ENCODE measurements at regions not wholly inside any gene's neighbourhood (a gene's known extent, or its start where the extent isn't known, plus 50 kb on each side); places are given as distances from the start of the nearest gene placed in this dataset.

DNA sequence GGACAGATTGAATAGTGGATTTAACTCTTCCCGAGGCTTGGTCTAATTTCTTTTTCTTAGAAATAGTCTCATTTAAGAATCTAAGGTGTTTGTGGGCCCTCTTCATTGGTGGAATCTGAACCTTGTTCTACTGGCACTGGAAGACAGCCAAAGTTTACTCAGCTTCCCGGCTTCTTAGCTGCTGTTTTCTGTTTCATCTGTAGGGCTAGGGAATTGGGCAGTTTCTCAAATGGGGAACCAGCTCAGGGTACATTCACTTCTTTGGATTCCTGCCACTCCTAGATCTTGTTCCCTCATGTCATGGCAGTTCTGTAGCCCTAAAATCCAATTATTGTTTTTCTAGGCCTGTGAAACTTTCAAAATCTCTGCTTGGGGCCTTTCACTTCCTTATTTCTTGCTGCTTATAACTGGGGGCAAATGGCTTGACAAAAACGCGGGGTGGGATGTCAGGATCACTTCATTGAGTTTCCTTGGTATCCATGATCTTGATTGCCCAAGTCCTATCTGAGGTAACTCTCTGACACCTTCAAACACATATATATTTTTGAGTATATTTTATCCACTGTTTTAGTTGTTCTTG, 985.0 kb downstream of the C4orf33 start:
- DNase-seq = no peak

DNA sequence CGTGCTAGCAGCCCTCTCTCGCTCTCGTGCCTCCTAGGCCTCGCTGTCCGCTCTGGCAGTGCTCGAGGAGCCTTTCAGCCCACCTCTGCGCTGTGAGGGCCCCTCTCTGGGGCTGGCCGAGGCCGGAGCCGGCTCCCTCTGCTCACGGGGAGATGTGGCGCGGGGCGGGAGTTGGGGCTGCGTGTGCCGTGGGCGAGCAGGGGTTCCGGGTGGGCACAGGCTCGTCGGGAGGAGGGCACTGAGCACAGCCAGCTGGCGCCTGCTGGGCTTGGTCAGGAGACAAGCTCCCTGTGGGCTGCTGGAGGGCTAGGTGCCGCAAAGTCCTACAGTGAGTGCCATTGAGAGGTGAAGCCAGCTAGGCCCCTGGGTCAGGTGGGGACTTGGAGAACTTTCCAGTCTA, 994.5 kb downstream of the C4orf33 start:
- no peak for DNase-seq

DNA sequence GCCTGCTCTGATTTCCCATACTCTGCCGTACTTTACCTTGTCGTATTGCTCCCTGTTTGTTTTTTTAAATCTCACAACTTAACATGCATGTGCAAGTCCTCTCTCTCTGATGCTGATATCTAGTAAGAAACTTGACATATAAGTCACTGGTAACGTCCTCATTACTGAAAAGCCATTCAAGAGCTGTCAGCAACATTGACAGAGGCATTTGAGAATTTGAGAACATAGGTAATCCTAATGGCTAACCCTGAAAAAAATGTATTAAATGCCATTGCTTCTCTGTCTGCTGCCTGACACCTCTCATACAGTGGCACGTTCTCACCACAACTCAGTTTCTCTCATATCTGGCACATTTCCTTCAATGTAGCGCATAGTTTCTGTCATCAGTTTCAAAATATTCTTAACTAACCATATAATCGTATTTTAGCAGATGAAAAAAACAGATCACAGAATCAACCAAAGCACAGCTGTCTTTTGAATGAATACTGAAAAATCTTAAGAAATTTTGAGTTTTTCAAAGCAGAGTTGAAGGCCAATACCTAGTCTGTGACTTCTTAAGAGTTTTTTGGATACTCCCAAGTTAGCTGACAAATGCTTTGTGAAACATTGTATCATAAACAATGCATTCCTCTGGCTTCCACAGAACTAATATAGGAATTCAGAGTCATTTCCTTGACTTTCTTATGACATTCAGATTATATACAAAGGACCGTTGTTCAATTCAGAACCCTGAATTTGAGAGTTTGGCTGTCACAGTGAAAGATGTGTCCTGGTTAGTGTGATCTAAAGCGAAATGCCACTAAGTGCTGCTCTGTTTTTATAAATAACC, 996.4 kb downstream of the C4orf33 start:
- DNase-seq = no peak

DNA sequence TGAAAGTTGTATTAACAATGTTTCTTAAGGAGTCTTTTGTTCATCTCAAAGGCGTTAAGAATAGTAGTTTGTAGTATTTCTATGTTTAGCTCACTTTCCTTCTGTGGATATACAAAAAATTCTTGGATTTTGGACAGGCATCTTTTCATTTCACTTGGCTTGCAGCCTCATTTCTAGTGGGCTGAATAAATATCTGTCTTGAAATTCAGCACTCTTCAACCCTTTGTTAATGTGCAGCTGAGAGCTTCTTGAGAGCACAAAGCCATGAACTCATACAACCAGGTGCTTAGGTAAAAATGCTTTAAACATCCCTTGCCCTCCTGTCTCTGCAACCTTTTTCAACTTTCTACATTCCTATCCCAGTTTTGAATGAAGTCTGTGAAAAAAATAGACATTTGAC, 1003.2 kb downstream of the C4orf33 start:
- no peak for DNase-seq

- DNase-seq = no peak
Observed at GRCh38 chr4:130110189-130110588, 1014.2 kb downstream of the C4orf33 start.

DNA sequence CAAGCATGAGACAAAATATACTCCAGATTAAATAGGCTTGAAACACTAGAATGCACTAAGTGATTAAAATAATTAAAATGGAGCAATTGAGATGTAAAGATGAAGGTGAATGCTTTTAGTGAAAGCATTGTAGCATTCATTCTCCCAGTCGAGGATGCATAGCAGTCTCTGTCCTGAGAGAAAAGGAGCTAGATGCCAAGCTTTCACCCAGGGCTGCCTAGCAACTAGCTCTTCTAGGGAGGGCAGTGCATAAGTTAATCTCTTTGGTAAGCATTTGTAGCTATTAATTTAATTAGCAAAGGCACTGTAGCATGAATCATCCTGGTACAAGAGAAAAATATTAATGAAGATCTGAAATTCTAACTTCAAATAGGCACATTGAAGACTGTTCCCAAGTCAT, 1014.8 kb downstream of the C4orf33 start:
- no peak for DNase-seq

- DNase-seq = peak; percentile 21
Observed at GRCh38 chr4:130124066-130124465, 1028.1 kb downstream of the C4orf33 start.

DNA sequence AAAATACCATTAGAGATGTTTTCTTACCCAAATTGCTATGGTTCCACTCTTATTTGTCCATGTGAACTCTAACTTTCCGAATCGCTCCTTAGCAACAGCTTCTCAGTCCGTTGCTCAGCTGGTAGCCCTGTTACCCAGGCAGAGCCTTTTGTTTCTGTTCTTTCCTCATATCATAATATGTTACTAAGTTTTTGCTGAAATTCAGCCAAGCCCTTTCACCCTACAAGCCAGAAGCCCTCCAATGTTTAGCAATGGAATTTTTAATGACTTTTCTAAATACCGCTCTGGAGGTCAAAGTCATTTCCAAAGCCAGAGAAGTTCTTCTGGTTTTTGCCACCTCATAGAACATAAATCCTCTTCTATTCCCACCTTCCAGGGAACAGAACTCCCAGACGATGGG, 1029.5 kb downstream of the C4orf33 start:
- no peak for DNase-seq

GRCh38 chr4:130127297-130127696, 1031.3 kb downstream of the C4orf33 start:
- DNase-seq = no peak

DNA sequence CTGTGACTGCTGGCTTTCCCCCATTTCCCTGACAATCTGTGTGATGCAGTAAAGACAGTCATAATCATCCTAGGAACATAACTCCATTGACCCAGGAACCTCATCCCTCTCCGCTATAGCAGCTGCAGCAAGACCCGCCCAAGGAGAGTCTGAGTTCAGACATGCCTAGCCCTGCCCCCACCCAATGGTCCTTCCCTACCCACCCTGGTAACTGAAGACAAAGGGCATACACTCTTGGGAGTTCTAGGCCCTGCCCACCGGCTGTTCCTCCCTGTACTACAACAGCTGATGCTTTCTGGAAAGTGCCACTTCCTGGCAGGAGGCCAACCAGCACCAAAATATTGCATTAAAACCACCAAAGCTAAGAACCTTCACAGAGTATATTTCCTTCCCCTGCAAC, 1035.6 kb downstream of the C4orf33 start:
- no peak for DNase-seq

GRCh38 chr4:130141651-130142050, 1045.7 kb downstream of the C4orf33 start:
- no peak for DNase-seq

DNA sequence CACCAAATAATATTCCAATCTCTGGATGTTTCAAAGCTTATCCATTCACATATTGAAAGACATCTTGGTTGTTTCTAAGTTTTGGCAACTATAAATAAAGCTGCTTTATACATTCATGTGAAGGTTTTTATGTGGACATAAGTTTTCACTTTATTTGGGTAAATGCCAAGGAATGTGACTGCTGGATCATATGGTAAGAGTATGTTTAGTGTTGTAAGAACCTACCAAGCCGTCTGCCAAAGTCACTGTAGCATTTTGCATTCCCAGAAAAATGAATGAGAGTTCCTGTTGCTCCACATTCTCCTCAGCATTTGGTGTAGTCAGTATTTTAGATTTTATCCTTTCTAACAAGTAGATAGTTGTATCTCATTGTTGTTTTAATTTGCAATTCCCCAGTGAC, 1047.7 kb downstream of the C4orf33 start:
- no peak for DNase-seq

DNA sequence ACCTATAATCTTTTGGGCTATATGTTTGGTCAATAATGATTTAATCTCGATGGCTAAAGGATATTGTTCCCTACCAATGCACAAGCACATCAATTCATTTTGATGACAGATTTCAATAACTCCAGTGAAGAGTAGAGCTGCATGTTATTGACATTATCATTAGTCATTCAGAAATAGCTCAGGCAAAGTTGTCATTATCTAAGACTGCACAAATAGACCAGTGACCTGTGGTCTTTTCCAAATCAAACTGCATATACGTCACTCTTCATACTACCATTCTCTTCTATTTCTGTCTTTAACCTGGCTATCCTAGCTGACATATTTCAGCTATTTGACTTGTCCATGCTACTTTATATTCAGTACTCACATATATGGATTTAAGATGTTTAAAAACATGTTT, 1050.8 kb downstream of the C4orf33 start:
- DNase-seq = no peak

GRCh38 chr4:130147641-130148040, 1051.7 kb downstream of the C4orf33 start:
- DNase-seq = peak; percentile 32

DNA sequence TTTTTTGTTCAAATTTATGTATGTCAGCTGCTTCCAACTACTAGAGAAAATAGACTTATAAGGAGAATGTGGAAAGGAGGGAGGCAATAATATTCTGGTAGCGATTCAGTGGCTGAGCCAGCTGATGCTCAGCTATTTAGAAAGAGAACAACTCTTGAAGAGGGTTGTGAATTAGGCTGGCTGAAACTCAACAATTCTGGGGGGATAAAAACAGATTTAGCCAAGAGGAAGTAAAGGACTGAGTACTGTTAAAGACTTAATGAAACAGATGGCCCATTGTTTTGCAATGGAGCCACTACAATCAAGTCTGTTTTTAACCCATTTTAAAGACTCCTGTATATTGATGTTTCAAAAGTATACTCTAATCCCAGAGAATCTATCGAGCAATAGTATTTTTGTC, 1058.9 kb downstream of the C4orf33 start:
- peak; percentile 22 for DNase-seq

DNA sequence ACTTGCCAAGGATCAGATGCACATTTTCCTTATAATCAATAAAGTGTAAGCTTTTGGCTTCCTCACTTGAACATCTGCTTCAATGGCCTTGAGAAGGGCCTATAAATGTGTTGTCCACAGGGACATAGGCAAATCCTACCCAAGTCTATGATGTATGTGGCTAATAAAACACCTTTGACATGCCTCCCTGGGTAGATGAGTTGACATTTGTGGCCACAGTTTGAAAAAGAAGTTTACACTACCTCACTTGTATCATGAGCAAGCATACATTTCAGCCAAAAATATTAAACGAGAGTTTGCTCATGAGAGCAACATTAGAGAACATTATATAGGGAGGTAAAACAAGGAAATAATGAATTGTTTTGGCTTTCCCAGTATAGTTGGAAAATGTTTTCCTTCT, 1067.7 kb downstream of the C4orf33 start:
- peak; percentile 18 for DNase-seq

GRCh38 chr4:130165381-130165780, 1069.4 kb downstream of the C4orf33 start:
- DNase-seq = no peak

- DNase-seq = no peak
Observed at GRCh38 chr4:130172156-130172555, 1076.2 kb downstream of the C4orf33 start.

- DNase-seq = no peak
Observed at GRCh38 chr4:130178106-130178505, 1082.2 kb downstream of the C4orf33 start.

- no peak for DNase-seq
Observed at GRCh38 chr4:130183096-130183495, 1087.1 kb downstream of the C4orf33 start.

- DNase-seq = no peak
Observed at GRCh38 chr4:130183766-130184165, 1087.8 kb downstream of the C4orf33 start.

DNA sequence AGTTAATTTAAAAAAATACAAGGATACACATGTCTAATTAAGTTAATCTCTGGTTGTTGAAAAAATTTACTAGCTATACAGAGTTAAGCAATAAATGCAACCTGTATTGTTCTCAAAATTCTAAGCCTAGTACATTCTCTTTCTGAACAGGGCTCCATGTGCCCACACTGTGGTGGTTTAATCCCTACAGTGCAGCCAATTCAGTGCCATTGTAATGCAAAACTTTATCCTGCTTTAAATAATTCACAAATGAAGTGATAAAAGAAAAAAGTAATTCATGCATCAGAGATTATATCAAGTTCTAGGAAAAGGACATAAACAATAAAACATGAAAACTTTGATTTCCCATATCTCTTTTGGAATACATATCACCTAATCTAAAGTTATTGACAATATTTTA, 1089.2 kb downstream of the C4orf33 start:
- no peak for DNase-seq

DNA sequence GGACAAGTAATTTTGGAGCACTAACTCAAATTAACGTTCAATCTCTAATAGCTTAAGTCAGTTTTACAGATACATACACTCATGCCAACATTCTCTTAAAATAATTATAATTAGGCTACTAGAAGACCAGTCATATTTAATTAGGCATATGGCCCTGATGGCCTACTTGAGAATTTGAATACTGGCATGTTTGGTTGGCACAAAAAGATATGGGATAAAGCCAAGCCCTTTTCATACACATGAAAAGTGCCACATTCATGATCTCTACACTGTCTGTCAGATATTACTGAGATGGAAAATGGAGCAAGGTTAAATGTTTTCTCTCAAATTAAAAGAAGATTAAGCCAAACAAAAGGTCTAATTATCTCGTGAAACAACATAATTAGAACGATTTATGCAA, 1091.0 kb downstream of the C4orf33 start:
- no peak for DNase-seq

- no peak for DNase-seq
Observed at GRCh38 chr4:130187587-130187986, 1091.6 kb downstream of the C4orf33 start.

DNA sequence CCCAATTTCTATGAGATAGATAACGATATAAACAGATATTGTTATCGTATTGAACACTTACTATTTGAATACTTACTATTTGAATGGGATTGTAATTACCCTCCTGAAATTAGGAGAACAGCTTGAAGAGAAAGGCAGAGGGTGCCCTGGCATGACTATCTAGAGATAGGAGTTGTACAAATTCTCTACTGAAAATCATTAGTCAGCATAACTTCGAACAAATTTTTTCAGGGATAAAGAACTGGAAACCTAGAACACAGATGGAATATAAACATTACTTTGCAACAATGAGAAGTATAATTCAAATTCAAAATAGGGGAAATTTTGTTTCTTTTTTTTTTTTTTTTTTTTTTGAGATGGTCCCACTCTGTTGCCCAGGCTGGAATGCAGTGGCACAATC, 1096.8 kb downstream of the C4orf33 start:
- DNase-seq = no peak

All from hindlimb muscle (tissue), 1 donor.